Panc1 (cell line): ENCODE measurements at regions not wholly inside any gene's neighbourhood (a gene's known extent, or its start where the extent isn't known, plus 50 kb on each side); places are given as distances from the start of the nearest gene placed in this dataset.

Experiments
- ATAC-seq: fragments of 200-7000 bp; cut with Tn5 transposase; 2 replicates; pipeline ENCODE4 v1.9.1; 2020; ENCODE audit warnings: mild to moderate bottlenecking, moderate library complexity
- BruUV-seq: library from RNA; stranded (reverse); fragments of 400-500 nt; replicated peaks from 2 replicates; lab custom pipeline; 2021; lab: Mats Ljungman, UMichigan
- CTCF ChIA-PET: fragments of 300-600 bp; sonication (Branson Sonifier 250); formaldehyde crosslinking; loops from one replicate; lab custom pipeline; 2022; ENCODE audit warnings: antibody characterized with exemption; lab: Charles Lee
- POLR2A ChIA-PET: fragments of 300-600 bp; sonication (Branson Sonifier 250); formaldehyde crosslinking; loops from one replicate; lab custom pipeline; 2022; ENCODE audit warnings: antibody characterized with exemption; lab: Charles Lee
- DNase-seq: peaks from one replicate; pipeline ENCODE4 v3.0.0-alpha.2; 2010; ENCODE audit warnings: low read depth, low spot score
- H3K27ac ChIP-seq: 2 replicates; pipeline ENCODE4 v1.5.1; 2011; ENCODE audit warnings: mild to moderate bottlenecking, low read length, inconsistent platforms
- H3K27me3 ChIP-seq: fragments of 200-500 bp; sonication (Bioruptor generic); 2 replicates; pipeline ENCODE4 v1.6.0; 2014; ENCODE audit warnings: low read length, inconsistent platforms; ENCODE audit not compliant: control insufficient read depth, insufficient read depth
- H3K36me3 ChIP-seq: fragments of 200-500 bp; sonication (Bioruptor generic); 2 replicates; pipeline ENCODE4 v1.5.1; 2014; ENCODE audit warnings: inconsistent platforms, mild to moderate bottlenecking, low read length, moderate library complexity; ENCODE audit not compliant: control insufficient read depth, insufficient read depth
- H3K4me1 ChIP-seq: 2 replicates; pipeline ENCODE4 v1.5.1; 2011; ENCODE audit warnings: inconsistent platforms, mild to moderate bottlenecking, low read length, moderate library complexity; ENCODE audit not compliant: control insufficient read depth, insufficient read depth
- H3K4me3 ChIP-seq, 2 experiments: 2 replicates each; pipeline ENCODE4 v1.5.1; 2011 to 2012; ENCODE audit warnings: low read depth in 2 of 2, low read length in 2 of 2, mild to moderate bottlenecking in 2 of 2, inconsistent platforms in 1 of 2, moderate library complexity in 1 of 2
- H3K9me3 ChIP-seq: fragments of 200-500 bp; sonication (Bioruptor generic); 2 replicates; pipeline ENCODE4 v1.5.1; 2014; ENCODE audit warnings: low read depth, mild to moderate bottlenecking, inconsistent platforms, low read length, moderate library complexity; ENCODE audit not compliant: control insufficient read depth, insufficient read depth
- POLR2AphosphoS5 ChIP-seq: IDR thresholded peaks from 2 replicates; pipeline ENCODE4 v1.6.1; 2012; ENCODE audit warnings: mild to moderate bottlenecking, low read depth, low read length, moderate library complexity
- SIN3A ChIP-seq: IDR thresholded peaks from 2 replicates; pipeline ENCODE4 v1.6.1; 2012; ENCODE audit warnings: low read depth, mild to moderate bottlenecking, low read length, moderate library complexity, borderline replicate concordance; ENCODE audit not compliant: insufficient read depth
- TCF7L2 ChIP-seq: IDR thresholded peaks from 2 replicates; pipeline ENCODE4 v1.6.1; 2011; ENCODE audit warnings: mild to moderate bottlenecking, low read depth, low read length, inconsistent platforms
- in situ Hi-C: cut with HindIII; loops from 2 replicates; pipeline ENCODE4 v1.10.0; 2016; ENCODE audit warnings: low sequenced_read_pairs, low pct_unique_long_range_greater_than_20kb
- intact Hi-C: fragments of 100-400 bp; cut with micrococcal nuclease; formaldehyde crosslinking; loops from one replicate; pipeline ENCODE4 v1.10.0; 2022; ENCODE audit not compliant: unreplicated experiment
- TF ChIP-seq, protein P1 (sequence below), 2 experiments: IDR thresholded peaks; 2 replicates each; pipeline ENCODE4 v1.6.1; 2011 to 2012; ENCODE audit warnings: low read depth in 2 of 2, control low read depth in 1 of 2, low read length in 1 of 2, mild to moderate bottlenecking in 1 of 2, moderate library complexity in 1 of 2; ENCODE audit not compliant: insufficient read depth in 1 of 2
- TF ChIP-seq, protein P2 (sequence below): fragments of 450-650 bp; IDR thresholded peaks from 2 replicates; pipeline ENCODE4 v1.5.1; 2017; ENCODE audit warnings: mild to moderate bottlenecking

GRCh38 chr20:54744097-54744496, 268.7 kb downstream of the DOK5 start:
- Histone ChIP-seq H3K27me3 (no peaks in the 10 kb centered on the region), H3K4me3 (no peak overlapping the region), H3K9me3 (0 out of 2 replicates have a peak, but pooled peaks cover 3% of the 10 kb centered on the region), H3K36me3 (no peaks in the 10 kb centered on the region), H3K4me1 (no peaks in the 10 kb centered on the region), H3K27ac (no peak overlapping the region)
- ChIA-PET CTCF (no interaction called here), POLR2A (no interaction called here)
- DNase-seq (no peak), ATAC-seq (no peak)
- intact Hi-C loops (no loop called here), in situ Hi-C loops (no loop called here)
- no TSS peak for BruUV-seq
- TF ChIP-seq TCF7L2 (no peak), POLR2AphosphoS5 (no peak)

DNA sequence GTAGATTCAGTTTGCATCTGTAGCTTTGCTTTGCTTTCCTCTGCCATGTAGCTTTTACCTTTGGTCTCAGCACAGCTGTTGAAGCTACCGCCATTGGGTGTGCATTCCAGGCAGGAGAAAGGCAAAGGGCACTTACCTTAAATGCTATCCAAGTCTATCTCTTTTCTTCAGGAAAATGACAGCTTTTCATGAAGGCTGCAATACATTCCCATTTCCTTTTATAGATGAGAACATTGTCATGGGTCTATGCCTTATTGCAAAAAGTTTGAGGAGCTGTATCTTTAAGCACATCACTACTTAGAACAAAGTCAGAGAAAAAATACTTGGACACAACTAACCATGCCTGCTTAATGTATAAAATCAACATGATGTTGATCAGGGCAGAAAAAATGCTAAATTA, 266.8 kb downstream of the DOK5 start:
- ChIA-PET CTCF (no interaction called here), POLR2A (interaction anchor here (0.7 kb wide), 1 partner anchor 37 kb away, joined by 3 read pairs; no protein-coding TSS in a partner anchor)
- no peak overlapping the region for H3K4me3 ChIP-seq
- no TSS peak for BruUV-seq
- DNase-seq (no peak), ATAC-seq (no peak)
- no peaks in the 10 kb centered on the region for H3K9me3 ChIP-seq
- H3K36me3 ChIP-seq = no peaks in the 10 kb centered on the region
- no peak overlapping the region for H3K27ac ChIP-seq
- in situ Hi-C loops = no loop called here
- no peaks in the 10 kb centered on the region for H3K27me3 ChIP-seq
- no peak for TF ChIP-seq TCF7L2
- intact Hi-C loops = no loop called here
- no peaks in the 10 kb centered on the region for H3K4me1 ChIP-seq

DNA sequence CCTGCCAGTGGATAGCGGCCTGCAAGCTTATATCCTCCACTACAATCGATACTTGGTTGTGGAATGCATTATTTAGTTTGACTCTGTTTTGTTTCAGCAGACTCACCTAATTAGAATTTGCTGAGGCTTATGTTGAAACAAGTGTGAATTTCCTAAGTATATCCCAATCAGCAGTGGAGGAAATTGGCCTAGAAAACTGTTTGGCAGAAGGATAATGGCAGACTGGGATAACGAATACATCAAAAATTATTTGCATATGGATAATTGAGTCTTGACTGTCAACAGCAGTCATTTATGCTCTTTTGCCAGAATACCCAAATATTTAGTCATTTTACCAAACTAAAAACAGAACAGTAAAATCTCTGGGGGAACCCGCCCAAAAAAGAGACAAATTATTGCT, 261.0 kb downstream of the DOK5 start:
- TF ChIP-seq POLR2AphosphoS5 = no peak
- TF ChIP-seq, protein P1, sequence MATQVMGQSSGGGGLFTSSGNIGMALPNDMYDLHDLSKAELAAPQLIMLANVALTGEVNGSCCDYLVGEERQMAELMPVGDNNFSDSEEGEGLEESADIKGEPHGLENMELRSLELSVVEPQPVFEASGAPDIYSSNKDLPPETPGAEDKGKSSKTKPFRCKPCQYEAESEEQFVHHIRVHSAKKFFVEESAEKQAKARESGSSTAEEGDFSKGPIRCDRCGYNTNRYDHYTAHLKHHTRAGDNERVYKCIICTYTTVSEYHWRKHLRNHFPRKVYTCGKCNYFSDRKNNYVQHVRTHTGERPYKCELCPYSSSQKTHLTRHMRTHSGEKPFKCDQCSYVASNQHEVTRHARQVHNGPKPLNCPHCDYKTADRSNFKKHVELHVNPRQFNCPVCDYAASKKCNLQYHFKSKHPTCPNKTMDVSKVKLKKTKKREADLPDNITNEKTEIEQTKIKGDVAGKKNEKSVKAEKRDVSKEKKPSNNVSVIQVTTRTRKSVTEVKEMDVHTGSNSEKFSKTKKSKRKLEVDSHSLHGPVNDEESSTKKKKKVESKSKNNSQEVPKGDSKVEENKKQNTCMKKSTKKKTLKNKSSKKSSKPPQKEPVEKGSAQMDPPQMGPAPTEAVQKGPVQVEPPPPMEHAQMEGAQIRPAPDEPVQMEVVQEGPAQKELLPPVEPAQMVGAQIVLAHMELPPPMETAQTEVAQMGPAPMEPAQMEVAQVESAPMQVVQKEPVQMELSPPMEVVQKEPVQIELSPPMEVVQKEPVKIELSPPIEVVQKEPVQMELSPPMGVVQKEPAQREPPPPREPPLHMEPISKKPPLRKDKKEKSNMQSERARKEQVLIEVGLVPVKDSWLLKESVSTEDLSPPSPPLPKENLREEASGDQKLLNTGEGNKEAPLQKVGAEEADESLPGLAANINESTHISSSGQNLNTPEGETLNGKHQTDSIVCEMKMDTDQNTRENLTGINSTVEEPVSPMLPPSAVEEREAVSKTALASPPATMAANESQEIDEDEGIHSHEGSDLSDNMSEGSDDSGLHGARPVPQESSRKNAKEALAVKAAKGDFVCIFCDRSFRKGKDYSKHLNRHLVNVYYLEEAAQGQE (IDR thresholded peaks at IDR 0.05; ENCODE audit: insufficient read depth in 1 of 2, low read depth in 2 of 2, low read length in 1 of 2) = no peak
- no peak for TF ChIP-seq SIN3A
- TF ChIP-seq TCF7L2 = no peak
- TF ChIP-seq, protein P2, sequence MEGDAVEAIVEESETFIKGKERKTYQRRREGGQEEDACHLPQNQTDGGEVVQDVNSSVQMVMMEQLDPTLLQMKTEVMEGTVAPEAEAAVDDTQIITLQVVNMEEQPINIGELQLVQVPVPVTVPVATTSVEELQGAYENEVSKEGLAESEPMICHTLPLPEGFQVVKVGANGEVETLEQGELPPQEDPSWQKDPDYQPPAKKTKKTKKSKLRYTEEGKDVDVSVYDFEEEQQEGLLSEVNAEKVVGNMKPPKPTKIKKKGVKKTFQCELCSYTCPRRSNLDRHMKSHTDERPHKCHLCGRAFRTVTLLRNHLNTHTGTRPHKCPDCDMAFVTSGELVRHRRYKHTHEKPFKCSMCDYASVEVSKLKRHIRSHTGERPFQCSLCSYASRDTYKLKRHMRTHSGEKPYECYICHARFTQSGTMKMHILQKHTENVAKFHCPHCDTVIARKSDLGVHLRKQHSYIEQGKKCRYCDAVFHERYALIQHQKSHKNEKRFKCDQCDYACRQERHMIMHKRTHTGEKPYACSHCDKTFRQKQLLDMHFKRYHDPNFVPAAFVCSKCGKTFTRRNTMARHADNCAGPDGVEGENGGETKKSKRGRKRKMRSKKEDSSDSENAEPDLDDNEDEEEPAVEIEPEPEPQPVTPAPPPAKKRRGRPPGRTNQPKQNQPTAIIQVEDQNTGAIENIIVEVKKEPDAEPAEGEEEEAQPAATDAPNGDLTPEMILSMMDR = no peak
- H3K27me3 ChIP-seq = no peaks in the 10 kb centered on the region
- no TSS peak for BruUV-seq
- no peaks in the 10 kb centered on the region for H3K36me3 ChIP-seq
- POLR2A ChIA-PET = no interaction called here
- in situ Hi-C loops (no loop called here), intact Hi-C loops (no loop called here)
- no peak for ATAC-seq
- H3K4me3 ChIP-seq = no peak overlapping the region
- H3K9me3 ChIP-seq = no peaks in the 10 kb centered on the region
- no peaks in the 10 kb centered on the region for H3K4me1 ChIP-seq
- CTCF ChIA-PET = no interaction called here
- no peak for DNase-seq
- no peak overlapping the region for H3K27ac ChIP-seq
